ENCODE measurements at regions not wholly inside any gene's neighbourhood (a gene's known extent, or its start where the extent isn't known, plus 50 kb on each side); places are given as distances from the start of the nearest gene placed in this dataset.

- Histone ChIP-seq H3K36me3 (ENCODE audit: insufficient read depth, low read length) (no peaks in the 10 kb centered on the region), H2AFZ (ENCODE audit: low read length, unreplicated experiment) (no peak overlapping the region), H3K4me3 (ENCODE audit: low read depth, low read length) (no peak overlapping the region), H3K79me2 (ENCODE audit: control insufficient read depth, insufficient read depth, low read length, unreplicated experiment) (no peaks in the 10 kb centered on the region), H3K27me3 (ENCODE audit: insufficient read depth, low read length) (peaks cover 20% of the 10 kb centered on the region), H3K27ac (ENCODE audit: low read depth, low read length) (no peak overlapping the region), H3K4me1 (ENCODE audit: control insufficient read depth, insufficient read depth, low read length, unreplicated experiment) (no peaks in the 10 kb centered on the region)
Observed at GRCh38 chr11:27191639-27192038, 151.0 kb downstream of the BBOX1 start.

GRCh38 chr11:27188696-27189095 lies 148.1 kb downstream of the BBOX1 start:
- Histone ChIP-seq H3K36me3 (ENCODE audit: insufficient read depth, low read length) (no peaks in the 10 kb centered on the region), H3K4me1 (ENCODE audit: control insufficient read depth, insufficient read depth, low read length, unreplicated experiment) (no peaks in the 10 kb centered on the region), H3K27me3 (ENCODE audit: insufficient read depth, low read length) (peaks cover 20% of the 10 kb centered on the region), H3K79me2 (ENCODE audit: control insufficient read depth, insufficient read depth, low read length, unreplicated experiment) (no peaks in the 10 kb centered on the region), H3K27ac (ENCODE audit: low read depth, low read length) (no peak overlapping the region), H3K4me3 (ENCODE audit: low read depth, low read length) (no peak overlapping the region), H2AFZ (ENCODE audit: low read length, unreplicated experiment) (no peak overlapping the region)

GRCh38 chr11:27187848-27188621 lies 147.4 kb downstream of the BBOX1 start:
- Histone ChIP-seq H3K79me2 (ENCODE audit: control insufficient read depth, insufficient read depth, low read length, unreplicated experiment) (no peaks in the 10 kb centered on the region), H3K27ac (ENCODE audit: low read depth, low read length) (no peak overlapping the region), H3K4me1 (ENCODE audit: control insufficient read depth, insufficient read depth, low read length, unreplicated experiment) (no peaks in the 10 kb centered on the region), H2AFZ (ENCODE audit: low read length, unreplicated experiment) (no peak overlapping the region), H3K4me3 (ENCODE audit: low read depth, low read length) (no peak overlapping the region), H3K36me3 (ENCODE audit: insufficient read depth, low read length) (no peaks in the 10 kb centered on the region), H3K27me3 (ENCODE audit: insufficient read depth, low read length) (peaks cover 20% of the 10 kb centered on the region)

- Histone ChIP-seq H3K27ac (ENCODE audit: low read depth, low read length) (no peak overlapping the region), H3K4me1 (ENCODE audit: control insufficient read depth, insufficient read depth, low read length, unreplicated experiment) (no peaks in the 10 kb centered on the region), H3K36me3 (ENCODE audit: insufficient read depth, low read length) (no peaks in the 10 kb centered on the region), H2AFZ (ENCODE audit: low read length, unreplicated experiment) (no peak overlapping the region), H3K79me2 (ENCODE audit: control insufficient read depth, insufficient read depth, low read length, unreplicated experiment) (no peaks in the 10 kb centered on the region), H3K4me3 (ENCODE audit: low read depth, low read length) (no peak overlapping the region), H3K27me3 (ENCODE audit: insufficient read depth, low read length) (peaks cover 20% of the 10 kb centered on the region)
Observed at GRCh38 chr11:27187075-27187847, 146.6 kb downstream of the BBOX1 start.

GRCh38 chr11:27186580-27186979 lies 146.0 kb downstream of the BBOX1 start:
- H3K27ac ChIP-seq (ENCODE audit: low read depth, low read length), result no peak overlapping the region
- H3K36me3 ChIP-seq (ENCODE audit: insufficient read depth, low read length), result no peaks in the 10 kb centered on the region
- H3K4me1 ChIP-seq (ENCODE audit: control insufficient read depth, insufficient read depth, low read length, unreplicated experiment), result no peaks in the 10 kb centered on the region
- H3K79me2 ChIP-seq (ENCODE audit: control insufficient read depth, insufficient read depth, low read length, unreplicated experiment), result no peaks in the 10 kb centered on the region
- no peak overlapping the region for H2AFZ ChIP-seq (ENCODE audit: low read length, unreplicated experiment)
- no peak overlapping the region for H3K4me3 ChIP-seq (ENCODE audit: low read depth, low read length)
- H3K27me3 ChIP-seq (ENCODE audit: insufficient read depth, low read length), result peaks cover 20% of the 10 kb centered on the region

GRCh38 chr11:27184458-27185312 lies 144.1 kb downstream of the BBOX1 start:
- Histone ChIP-seq H3K27ac (ENCODE audit: low read depth, low read length) (no peak overlapping the region), H3K27me3 (ENCODE audit: insufficient read depth, low read length) (peaks cover 16% of the 10 kb centered on the region), H3K4me1 (ENCODE audit: control insufficient read depth, insufficient read depth, low read length, unreplicated experiment) (no peaks in the 10 kb centered on the region), H3K79me2 (ENCODE audit: control insufficient read depth, insufficient read depth, low read length, unreplicated experiment) (no peaks in the 10 kb centered on the region), H3K4me3 (ENCODE audit: low read depth, low read length) (no peak overlapping the region), H3K36me3 (ENCODE audit: insufficient read depth, low read length) (no peaks in the 10 kb centered on the region), H2AFZ (ENCODE audit: low read length, unreplicated experiment) (no peak overlapping the region)

GRCh38 chr11:27183672-27184457 lies 143.2 kb downstream of the BBOX1 start:
- no peaks in the 10 kb centered on the region for H3K79me2 ChIP-seq (ENCODE audit: control insufficient read depth, insufficient read depth, low read length, unreplicated experiment)
- H3K36me3 ChIP-seq (ENCODE audit: insufficient read depth, low read length), result no peaks in the 10 kb centered on the region
- no peak overlapping the region for H3K27ac ChIP-seq (ENCODE audit: low read depth, low read length)
- H2AFZ ChIP-seq (ENCODE audit: low read length, unreplicated experiment), result no peak overlapping the region
- H3K27me3 ChIP-seq (ENCODE audit: insufficient read depth, low read length), result peaks cover 12% of the 10 kb centered on the region
- no peaks in the 10 kb centered on the region for H3K4me1 ChIP-seq (ENCODE audit: control insufficient read depth, insufficient read depth, low read length, unreplicated experiment)
- no peak overlapping the region for H3K4me3 ChIP-seq (ENCODE audit: low read depth, low read length)

- Histone ChIP-seq H3K27me3 (ENCODE audit: insufficient read depth, low read length) (0 out of 2 replicates have a peak, but pooled peaks cover 3% of the 10 kb centered on the region), H3K4me1 (ENCODE audit: control insufficient read depth, insufficient read depth, low read length, unreplicated experiment) (no peaks in the 10 kb centered on the region), H3K79me2 (ENCODE audit: control insufficient read depth, insufficient read depth, low read length, unreplicated experiment) (no peaks in the 10 kb centered on the region)
Observed at GRCh38 chr11:27179334-27179733, 138.7 kb downstream of the BBOX1 start.

GRCh38 chr11:27178859-27179258 lies 138.2 kb downstream of the BBOX1 start:
- Histone ChIP-seq H2AFZ (ENCODE audit: low read length, unreplicated experiment) (no peak overlapping the region), H3K36me3 (ENCODE audit: insufficient read depth, low read length) (no peaks in the 10 kb centered on the region), H3K79me2 (ENCODE audit: control insufficient read depth, insufficient read depth, low read length, unreplicated experiment) (no peaks in the 10 kb centered on the region), H3K27me3 (ENCODE audit: insufficient read depth, low read length) (0 out of 2 replicates have a peak, but pooled peaks cover 3% of the 10 kb centered on the region), H3K4me1 (ENCODE audit: control insufficient read depth, insufficient read depth, low read length, unreplicated experiment) (no peaks in the 10 kb centered on the region), H3K4me3 (ENCODE audit: low read depth, low read length) (no peak overlapping the region), H3K27ac (ENCODE audit: low read depth, low read length) (no peak overlapping the region)

More at GRCh38 chr11:27179334-27179733, 138.7 kb downstream of the BBOX1 start:
- no peak overlapping the region for H3K4me3 ChIP-seq (ENCODE audit: low read depth, low read length)
- no peak overlapping the region for H3K27ac ChIP-seq (ENCODE audit: low read depth, low read length)
- no peak overlapping the region for H2AFZ ChIP-seq (ENCODE audit: low read length, unreplicated experiment)
- H3K36me3 ChIP-seq (ENCODE audit: insufficient read depth, low read length), result no peaks in the 10 kb centered on the region
